GF-D8 (cell line): ENCODE measurements at regions not wholly inside any gene's neighbourhood (a gene's known extent, or its start where the extent isn't known, plus 50 kb on each side); places are given as distances from the start of the nearest gene placed in this dataset.
A peak's percentile ranks its signal among the peaks of the same experiment; 100 is the strongest.

Source experiments
- DNase-seq: peaks from one replicate; lab custom pipeline; 2025; lab: John Stamatoyannopoulos, UW

DNA sequence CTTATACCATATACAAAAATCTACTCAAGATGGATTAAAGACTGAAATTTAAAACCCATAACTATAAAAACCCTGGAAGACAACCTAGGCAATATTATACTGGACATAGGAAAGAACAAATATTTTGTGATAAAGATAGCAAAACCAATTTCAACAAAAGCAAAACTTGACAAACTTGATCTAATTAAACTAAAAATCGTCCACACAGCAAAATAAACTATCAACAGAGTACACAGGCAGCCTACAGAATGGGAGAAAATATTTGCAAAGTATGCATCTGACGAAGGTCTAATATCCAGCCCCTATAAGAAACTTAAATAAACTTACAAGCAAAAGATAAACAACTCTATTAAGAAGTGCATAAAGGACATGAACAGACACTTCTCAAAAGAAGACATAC, 240.1 kb downstream of the HGF start:
- DNase-seq: no peak

DNA sequence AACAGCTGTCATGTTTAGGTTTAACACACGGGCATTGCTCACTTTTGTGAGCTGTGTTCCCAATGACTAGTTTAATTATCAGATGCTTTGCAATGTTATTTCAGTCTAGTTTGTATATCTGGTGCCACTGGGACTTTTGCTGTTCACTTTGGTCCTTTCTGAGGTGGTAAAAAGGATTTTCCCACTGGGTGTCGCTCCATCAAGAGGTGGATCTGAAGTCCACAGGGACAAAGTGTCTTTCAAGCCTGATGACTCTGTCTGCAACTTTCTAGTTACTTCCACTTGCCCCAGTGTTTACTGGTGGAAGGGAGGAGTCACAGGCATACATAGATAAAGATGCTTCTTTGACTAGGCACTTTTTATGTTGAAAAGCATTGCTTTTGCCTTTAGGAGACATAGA, 242.2 kb downstream of the HGF start:
- DNase-seq: no peak

DNA sequence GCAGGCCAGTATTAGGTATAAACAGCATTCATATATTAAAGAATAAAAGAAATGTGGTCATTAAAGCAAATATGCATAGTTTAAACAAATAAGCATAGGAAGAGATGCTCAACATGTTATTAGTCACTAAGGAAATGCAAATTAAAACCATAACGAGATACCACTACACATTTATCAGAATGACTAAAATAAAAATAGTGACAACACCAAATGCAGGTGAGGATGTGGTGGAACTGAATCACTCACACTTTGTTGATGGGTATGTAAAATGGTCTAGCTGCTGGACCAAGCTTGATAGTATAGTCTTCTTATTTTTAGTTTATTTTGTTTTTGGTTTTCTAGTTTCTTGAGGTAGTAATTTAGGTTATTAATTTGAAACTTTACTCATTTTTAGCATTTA, 242.9 kb downstream of the HGF start:
- no peak for DNase-seq

DNA sequence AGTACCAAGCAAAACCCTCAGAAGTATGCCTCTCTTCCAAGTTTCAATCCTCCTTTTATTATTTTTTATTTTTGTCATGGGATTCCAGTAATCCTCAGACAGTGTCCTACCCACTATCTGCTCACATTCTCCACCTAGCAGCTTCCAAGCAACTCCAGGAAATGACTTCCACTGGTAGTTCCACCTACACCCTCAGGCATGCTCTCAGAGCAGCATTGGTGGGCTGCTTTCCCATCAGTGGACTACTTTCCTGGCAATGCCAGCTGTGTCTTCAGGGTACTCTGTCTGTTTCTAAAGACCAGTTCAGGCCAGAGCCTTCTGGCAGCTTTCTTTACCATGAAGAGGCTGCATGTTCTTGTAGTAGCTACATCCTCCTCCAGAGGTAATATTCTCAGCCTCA, 244.0 kb downstream of the HGF start:
- no peak for DNase-seq

DNA sequence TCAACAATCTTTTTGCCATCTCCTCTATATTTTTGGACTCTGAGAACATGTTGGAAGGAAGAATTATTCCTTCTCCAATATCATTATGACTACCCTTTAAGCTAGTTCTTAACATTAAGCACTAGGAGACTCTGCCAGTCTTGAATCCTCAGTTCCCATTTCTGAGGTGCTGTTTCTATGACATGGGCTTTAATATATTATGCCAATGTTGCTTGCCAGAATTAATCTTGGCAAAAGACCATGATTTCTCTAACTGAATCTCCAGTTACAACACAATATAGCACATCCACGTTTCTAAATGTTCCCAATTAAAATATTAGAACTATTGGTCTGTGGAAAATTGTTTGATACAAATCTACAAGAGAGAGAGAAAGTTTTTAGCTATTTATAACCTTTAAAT, 250.0 kb downstream of the HGF start:
- no peak for DNase-seq

DNA sequence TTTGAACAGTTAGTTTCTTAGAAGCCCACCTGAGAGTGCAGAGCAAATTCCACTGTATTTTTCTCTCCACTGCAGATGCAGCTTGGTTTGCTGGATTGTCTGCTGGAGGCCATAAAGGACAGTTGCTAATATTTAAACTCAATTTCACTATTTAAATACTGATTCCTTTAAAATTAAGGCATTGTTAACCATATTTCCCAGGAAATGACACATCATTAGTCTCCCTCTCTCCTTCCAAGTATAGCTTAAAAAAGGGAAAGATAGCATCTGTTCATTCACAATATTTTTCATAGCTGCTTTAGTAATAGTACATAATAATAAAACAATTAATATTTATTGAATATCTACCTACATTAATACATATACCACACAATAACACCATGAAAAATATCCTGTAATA, 252.9 kb downstream of the HGF start:
- DNase-seq: no peak

- DNase-seq: no peak
Observed at GRCh38 chr7:81515009-81515408, 254.8 kb downstream of the HGF start.

- no peak for DNase-seq
Observed at GRCh38 chr7:81514546-81514945, 255.3 kb downstream of the HGF start.

GRCh38 chr7:81510122-81510521, 259.7 kb downstream of the HGF start:
- DNase-seq: no peak

DNA sequence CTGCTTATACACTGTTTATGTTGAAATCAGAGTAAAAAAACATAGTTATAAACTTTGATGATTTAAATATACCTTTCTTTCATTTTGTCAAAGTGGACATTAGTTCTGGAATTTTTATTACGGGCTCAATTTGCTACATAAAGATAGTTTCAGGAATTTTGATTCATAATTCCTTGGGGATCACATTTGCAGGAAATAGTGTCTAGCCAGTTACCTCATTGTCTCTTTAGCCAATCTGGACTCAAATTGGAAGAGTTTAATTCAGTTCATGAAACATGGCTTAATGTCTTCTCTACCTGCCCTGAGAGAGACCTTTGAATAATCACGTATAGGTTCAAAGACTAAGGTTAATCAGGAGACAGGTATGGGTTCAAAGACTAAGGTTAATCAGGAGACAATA, 262.6 kb downstream of the HGF start:
- DNase-seq: no peak

- no peak for DNase-seq
Observed at GRCh38 chr7:81506609-81507008, 263.2 kb downstream of the HGF start.

GRCh38 chr7:81503771-81504170, 266.1 kb downstream of the HGF start:
- no peak for DNase-seq

- DNase-seq: no peak
Observed at GRCh38 chr7:81503336-81503735, 266.5 kb downstream of the HGF start.

GRCh38 chr7:81501220-81501619, 268.6 kb downstream of the HGF start:
- peak; percentile 34 for DNase-seq

- no peak for DNase-seq
Observed at GRCh38 chr7:81500631-81501030, 269.2 kb downstream of the HGF start.

GRCh38 chr7:81499262-81500116, 270.4 kb downstream of the HGF start:
- peak; percentile 45 for DNase-seq

DNA sequence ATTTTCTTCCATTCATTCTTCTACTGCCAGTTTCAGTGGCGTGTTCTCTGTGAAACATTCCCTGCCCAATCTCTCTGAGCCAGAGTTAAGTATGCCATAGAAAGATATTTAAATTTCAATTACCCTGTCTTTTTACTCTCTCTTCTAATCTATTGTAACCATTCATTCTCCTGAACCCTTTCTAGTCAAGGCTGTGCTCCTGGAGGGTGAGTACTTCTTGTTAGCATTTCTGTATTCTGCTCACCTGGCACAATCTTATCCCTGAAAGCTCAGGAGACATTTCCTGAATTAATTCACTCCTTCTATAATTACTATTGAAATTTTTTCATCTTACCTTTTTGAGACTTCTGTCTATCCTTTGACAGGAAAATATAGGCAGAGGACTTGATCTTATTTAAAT, 271.7 kb downstream of the HGF start:
- no peak for DNase-seq

GRCh38 chr7:81492910-81493309, 276.9 kb downstream of the HGF start:
- no peak for DNase-seq

DNA sequence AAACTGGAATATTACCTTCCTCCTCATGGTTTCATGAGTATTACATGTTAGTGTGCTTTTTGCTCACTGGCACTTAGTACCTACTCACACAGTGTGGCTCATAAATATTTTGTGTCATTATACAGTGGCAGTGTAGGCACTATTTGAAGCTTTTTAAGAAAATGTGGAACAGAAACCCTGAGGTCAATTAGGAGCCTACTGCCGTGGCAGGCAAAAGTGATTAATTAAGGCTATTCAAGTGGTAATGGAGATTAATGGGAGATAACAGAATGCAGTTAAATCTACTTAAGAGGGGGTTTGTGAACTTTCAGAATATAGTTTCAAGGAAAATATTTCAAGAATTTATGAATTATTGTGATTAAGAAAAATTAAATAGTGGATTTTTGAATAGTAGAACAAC, 277.6 kb downstream of the HGF start:
- no peak for DNase-seq

DNA sequence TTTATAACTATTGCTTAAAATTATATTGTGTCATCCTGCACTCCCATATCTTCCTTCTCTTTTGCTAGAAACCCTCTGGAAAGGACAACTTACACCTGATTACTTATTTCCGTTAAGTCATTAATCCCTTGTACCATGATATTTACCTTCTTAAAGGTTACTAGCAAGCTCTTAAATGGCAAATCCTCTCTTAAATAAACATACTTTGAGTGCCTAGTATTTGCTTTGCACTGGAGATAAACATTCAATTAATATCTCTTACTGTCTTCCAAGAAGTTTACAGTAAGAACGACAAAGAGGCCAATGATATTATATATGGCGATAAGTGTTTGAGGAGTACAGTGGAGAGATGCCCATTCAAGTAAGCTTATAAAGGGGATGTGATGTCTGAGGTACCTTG, 278.3 kb downstream of the HGF start:
- no peak for DNase-seq

- DNase-seq: no peak
Observed at GRCh38 chr7:81488210-81488609, 281.6 kb downstream of the HGF start.

- DNase-seq: peak; percentile 85
Observed at GRCh38 chr7:81487516-81487915, 282.3 kb downstream of the HGF start.

GRCh38 chr7:81484261-81484660, 285.6 kb downstream of the HGF start:
- DNase-seq: no peak

GRCh38 chr7:81482600-81483186, 287.2 kb downstream of the HGF start:
- DNase-seq: peak; percentile 20
